ENCODE measurements at regions not wholly inside any gene's neighbourhood (a gene's known extent, or its start where the extent isn't known, plus 50 kb on each side); places are given as distances from the start of the nearest gene placed in this dataset.

DNA sequence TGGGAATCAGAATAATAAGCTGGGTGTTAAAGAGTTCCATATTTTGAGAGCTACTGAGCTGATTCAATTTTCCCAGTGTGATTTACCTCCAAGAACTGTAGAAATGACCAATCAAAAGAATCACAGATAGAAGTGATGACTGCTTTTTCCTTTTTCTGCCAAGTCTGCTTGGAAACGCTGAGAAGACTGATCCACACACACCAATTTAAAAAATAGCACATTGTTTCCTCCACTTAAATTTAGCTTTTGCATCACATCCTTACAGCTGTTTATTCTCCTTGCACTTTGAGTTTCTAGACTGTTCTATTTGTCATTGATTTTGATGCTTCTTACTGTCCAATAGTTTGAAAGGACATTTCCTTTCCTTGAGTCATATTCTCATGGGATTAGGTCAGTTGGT, 590.3 kb upstream of the CHAC2 start:
- TF ChIP-seq, protein P1, sequence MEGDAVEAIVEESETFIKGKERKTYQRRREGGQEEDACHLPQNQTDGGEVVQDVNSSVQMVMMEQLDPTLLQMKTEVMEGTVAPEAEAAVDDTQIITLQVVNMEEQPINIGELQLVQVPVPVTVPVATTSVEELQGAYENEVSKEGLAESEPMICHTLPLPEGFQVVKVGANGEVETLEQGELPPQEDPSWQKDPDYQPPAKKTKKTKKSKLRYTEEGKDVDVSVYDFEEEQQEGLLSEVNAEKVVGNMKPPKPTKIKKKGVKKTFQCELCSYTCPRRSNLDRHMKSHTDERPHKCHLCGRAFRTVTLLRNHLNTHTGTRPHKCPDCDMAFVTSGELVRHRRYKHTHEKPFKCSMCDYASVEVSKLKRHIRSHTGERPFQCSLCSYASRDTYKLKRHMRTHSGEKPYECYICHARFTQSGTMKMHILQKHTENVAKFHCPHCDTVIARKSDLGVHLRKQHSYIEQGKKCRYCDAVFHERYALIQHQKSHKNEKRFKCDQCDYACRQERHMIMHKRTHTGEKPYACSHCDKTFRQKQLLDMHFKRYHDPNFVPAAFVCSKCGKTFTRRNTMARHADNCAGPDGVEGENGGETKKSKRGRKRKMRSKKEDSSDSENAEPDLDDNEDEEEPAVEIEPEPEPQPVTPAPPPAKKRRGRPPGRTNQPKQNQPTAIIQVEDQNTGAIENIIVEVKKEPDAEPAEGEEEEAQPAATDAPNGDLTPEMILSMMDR (IDR thresholded peaks at IDR 0.05), result no peak
- no peak for TF ChIP-seq POLR2A (IDR thresholded peaks at IDR 0.05)
- no peak for TF ChIP-seq POLR2AphosphoS5 (IDR thresholded peaks at IDR 0.05)

All from suprapubic skin (tissue), 4 donors.